ENCODE measurements at regions not wholly inside any gene's neighbourhood (a gene's known extent, or its start where the extent isn't known, plus 50 kb on each side); places are given as distances from the start of the nearest gene placed in this dataset.
"Not testable (repeated sequence)": the region's sequence is repeated elsewhere in the genome, so short reads cannot be mapped to it uniquely, and the experiment has no call there.

DNA sequence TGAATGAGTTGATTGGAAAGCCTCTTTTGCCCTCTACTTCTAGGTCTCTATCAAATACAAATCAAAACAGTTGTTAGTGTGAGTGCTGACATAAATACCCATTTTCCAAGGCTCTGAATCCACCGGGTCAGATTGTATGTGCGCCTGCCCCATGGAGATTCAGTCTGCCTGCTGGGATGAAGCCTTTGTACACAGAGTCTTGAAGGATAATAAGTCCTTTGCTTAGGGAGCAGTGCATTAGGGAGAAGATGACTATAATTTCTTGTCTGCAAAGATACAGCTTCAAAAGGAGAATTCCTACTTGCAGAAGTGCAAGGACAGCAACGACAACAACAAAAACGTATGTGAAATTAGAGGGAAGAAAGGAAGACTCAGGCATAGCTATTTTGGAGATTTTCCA, 90.3 kb upstream of the VRK1 start:
- no peak for DNase-seq (ENCODE audit: low read depth)
- ChIA-PET POLR2A (no interaction called here), CTCF (no interaction called here)
- Histone ChIP-seq H3K27me3 (ENCODE audit: control insufficient read depth, insufficient read depth, low read length) (no peaks in the 10 kb centered on the region), H3K4me3 (ENCODE audit: low read depth, low read length) (no peak overlapping the region), H3K36me3 (ENCODE audit: control insufficient read depth, insufficient read depth, low read length) (no peaks in the 10 kb centered on the region)
- TF ChIP-seq CTCF (IDR thresholded peaks at IDR 0.05; ENCODE audit: insufficient read depth, low read depth, low read length): no peak

GRCh38 chr14:96710060-96710666, 87.0 kb upstream of the VRK1 start:
- Histone ChIP-seq H3K36me3 (ENCODE audit: control insufficient read depth, insufficient read depth, low read length) (no peaks in the 10 kb centered on the region), H3K27me3 (ENCODE audit: control insufficient read depth, insufficient read depth, low read length) (no peaks in the 10 kb centered on the region), H3K4me3 (ENCODE audit: low read depth, low read length) (no peak overlapping the region)
- ChIA-PET CTCF (no interaction called here), POLR2A (no interaction called here)
- no peak for DNase-seq (ENCODE audit: low read depth)
- TF ChIP-seq CTCF (IDR thresholded peaks at IDR 0.05; ENCODE audit: insufficient read depth, low read depth, low read length): no peak

DNA sequence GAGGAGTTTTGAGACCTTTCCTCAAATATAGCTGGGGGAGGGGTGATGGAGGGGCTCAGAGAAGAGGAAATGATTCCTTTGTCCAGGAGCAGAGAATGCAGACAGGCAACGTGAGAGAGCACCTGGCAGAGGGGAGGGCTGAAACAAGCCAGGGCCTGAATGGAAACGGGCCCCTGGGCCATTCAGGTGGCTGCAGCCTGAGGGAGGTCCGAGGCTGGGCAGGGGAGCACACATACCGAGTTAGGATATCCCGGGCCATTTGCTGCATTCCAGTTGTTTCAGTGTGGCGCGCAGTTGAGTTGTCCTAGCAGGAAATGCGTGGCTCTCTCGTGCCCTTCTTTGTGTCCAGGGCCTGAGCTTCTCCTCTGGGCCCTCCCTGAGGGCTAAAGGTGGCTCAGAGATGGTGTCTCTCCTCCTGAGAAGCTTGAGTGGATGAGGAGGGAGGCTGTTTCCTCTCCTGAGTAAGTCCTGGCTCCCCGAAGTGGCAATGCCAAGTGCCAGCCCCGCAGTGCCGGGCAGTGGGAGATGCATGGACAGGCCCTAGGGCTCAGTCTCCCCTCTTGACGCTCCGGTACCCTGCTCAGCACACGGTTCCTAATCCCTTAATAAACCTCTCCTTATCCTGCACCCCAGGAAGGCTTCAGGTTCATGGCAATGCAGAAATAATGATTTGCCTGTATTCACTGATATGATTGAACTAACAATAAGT, 85.5 kb upstream of the VRK1 start:
- POLR2A ChIA-PET: no interaction called here
- no peak overlapping the region for H3K4me3 ChIP-seq (ENCODE audit: low read depth, low read length)
- CTCF ChIA-PET: no interaction called here
- DNase-seq (ENCODE audit: low read depth): no peak
- no peaks in the 10 kb centered on the region for H3K27me3 ChIP-seq (ENCODE audit: control insufficient read depth, insufficient read depth, low read length)
- no peak for TF ChIP-seq CTCF (IDR thresholded peaks at IDR 0.05; ENCODE audit: insufficient read depth, low read depth, low read length)
- no peaks in the 10 kb centered on the region for H3K36me3 ChIP-seq (ENCODE audit: control insufficient read depth, insufficient read depth, low read length)

DNA sequence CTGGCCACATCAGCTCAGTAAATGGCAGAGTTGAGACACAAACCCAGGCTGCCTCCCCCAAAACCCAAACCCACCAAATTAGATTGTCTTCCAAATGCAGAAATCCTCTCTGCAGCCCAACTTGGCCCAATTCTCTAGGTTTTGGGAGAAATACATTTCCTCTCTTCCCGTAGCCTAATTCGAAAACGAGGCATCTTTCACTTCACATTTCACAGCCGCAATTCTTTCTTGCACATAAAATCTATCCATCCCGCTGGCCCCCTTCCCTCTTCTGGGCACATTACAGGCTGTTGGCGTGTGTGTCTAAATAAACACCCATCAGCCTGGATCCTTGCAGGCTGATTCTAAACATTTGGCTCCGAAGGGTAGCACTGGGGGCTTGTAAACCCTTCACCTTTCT, 83.8 kb upstream of the VRK1 start:
- DNase-seq (ENCODE audit: low read depth): no peak
- ChIA-PET POLR2A (no interaction called here), CTCF (interaction anchor here (1.3 kb wide), 1 partner anchor 10 kb away, joined by 3 read pairs; no protein-coding TSS in a partner anchor)
- Histone ChIP-seq H3K36me3 (ENCODE audit: control insufficient read depth, insufficient read depth, low read length) (no peaks in the 10 kb centered on the region), H3K4me3 (ENCODE audit: low read depth, low read length) (no peak overlapping the region), H3K27me3 (ENCODE audit: control insufficient read depth, insufficient read depth, low read length) (no peaks in the 10 kb centered on the region)
- TF ChIP-seq CTCF (IDR thresholded peaks at IDR 0.05; ENCODE audit: insufficient read depth, low read depth, low read length): no peak

GRCh38 chr14:96714537-96714936, 82.6 kb upstream of the VRK1 start:
- H3K36me3 ChIP-seq (ENCODE audit: control insufficient read depth, insufficient read depth, low read length); CTCF ChIA-PET; POLR2A ChIA-PET; DNase-seq (ENCODE audit: low read depth); H3K27me3 ChIP-seq (ENCODE audit: control insufficient read depth, insufficient read depth, low read length); H3K4me3 ChIP-seq (ENCODE audit: low read depth, low read length): not testable (repeated sequence)

GRCh38 chr14:96717116-96717515, 80.1 kb upstream of the VRK1 start:
- Histone ChIP-seq H3K4me3 (ENCODE audit: low read depth, low read length) (no peak overlapping the region), H3K36me3 (ENCODE audit: control insufficient read depth, insufficient read depth, low read length) (no peaks in the 10 kb centered on the region), H3K27me3 (ENCODE audit: control insufficient read depth, insufficient read depth, low read length) (no peaks in the 10 kb centered on the region)
- no peak for DNase-seq (ENCODE audit: low read depth)
- CTCF ChIA-PET: no interaction called here
- POLR2A ChIA-PET: no interaction called here
- no peak for TF ChIP-seq CTCF (IDR thresholded peaks at IDR 0.05; ENCODE audit: insufficient read depth, low read depth, low read length)

All from BJ (cell line).